LNCaP clone FGC (cell line): ENCODE measurements at regions not wholly inside any gene's neighbourhood (a gene's known extent, or its start where the extent isn't known, plus 50 kb on each side); places are given as distances from the start of the nearest gene placed in this dataset.

Experiments used
- DNase-seq: peaks from one replicate; pipeline ENCODE4 v3.0.0-alpha.2; 2011; ENCODE audit warnings: low read depth
- H3K4me3 ChIP-seq: 2 replicates; pipeline ENCODE4 v1.5.1; 2011; ENCODE audit warnings: mild to moderate bottlenecking, low read depth, low read length, control low read depth
- CTCF ChIP-seq: IDR thresholded peaks from 2 replicates; pipeline ENCODE4 v1.5.1; 2012; ENCODE audit warnings: mild to moderate bottlenecking; ENCODE audit not compliant: control insufficient read depth, insufficient read depth; ENCODE audit errors: extremely low read depth

GRCh38 chr7:22659741-22660140, 67.3 kb upstream of the IL6 start:
- TF ChIP-seq CTCF, result no peak
- DNase-seq, result no peak
- no peak overlapping the region for H3K4me3 ChIP-seq

DNA sequence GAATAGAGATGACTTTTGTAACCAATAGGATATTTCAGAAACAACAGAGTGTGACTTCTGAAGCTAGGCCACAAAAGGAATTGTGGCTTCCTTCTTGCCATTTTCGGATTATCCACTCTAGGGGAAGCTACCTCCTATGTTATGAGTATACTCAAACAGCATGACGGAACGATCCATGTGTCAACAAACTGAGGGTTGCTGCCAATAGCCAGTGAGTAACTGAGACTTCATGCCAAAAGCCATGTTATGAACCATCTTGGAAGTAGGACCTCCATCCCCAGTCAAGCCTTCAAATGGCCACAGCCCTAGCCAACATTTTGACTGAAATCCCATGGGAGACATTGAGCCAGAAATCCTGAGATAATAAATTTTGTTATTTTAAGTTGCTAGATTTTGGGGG, 69.0 kb upstream of the IL6 start:
- DNase-seq, result no peak
- H3K4me3 ChIP-seq, result no peak overlapping the region
- TF ChIP-seq CTCF, result no peak

DNA sequence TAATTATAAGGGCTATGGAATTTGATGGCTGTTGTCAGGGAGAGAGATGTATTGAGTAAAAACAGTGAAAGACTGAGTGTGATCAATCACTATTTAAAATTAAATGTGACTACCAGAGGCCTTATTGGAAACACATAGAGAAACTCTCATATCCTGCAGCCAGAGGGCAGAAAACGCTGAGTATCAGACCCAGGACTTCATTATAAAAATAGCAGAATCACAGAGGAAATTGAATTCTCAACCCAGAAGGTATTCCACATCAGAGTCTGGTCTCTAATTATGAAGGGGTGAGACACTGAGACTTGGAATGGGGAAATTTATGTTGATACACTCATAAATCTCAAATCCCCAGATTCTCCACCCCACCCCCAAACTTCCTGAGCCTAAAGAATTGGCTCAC, 69.5 kb upstream of the IL6 start:
- no peak for TF ChIP-seq CTCF
- H3K4me3 ChIP-seq, result no peak overlapping the region
- no peak for DNase-seq

DNA sequence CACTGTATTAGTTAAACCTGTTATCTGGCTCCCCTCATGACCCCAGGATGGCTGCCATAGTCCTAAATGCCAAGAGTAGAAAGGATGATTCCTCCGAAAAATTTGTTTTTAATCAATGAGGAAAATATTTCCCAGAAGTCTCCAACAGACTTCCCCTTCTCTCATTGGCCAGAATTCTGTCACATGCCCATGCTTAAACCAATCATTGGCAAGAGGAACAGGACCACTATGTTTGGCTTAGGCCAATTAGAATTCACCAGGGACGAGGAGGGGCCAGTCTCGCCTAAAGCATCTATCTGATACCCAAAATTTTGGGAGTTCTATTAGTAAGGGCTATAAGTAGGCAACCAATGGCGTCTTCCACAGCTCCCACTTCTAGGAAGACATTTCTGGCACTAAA, 71.2 kb upstream of the IL6 start:
- no peak for TF ChIP-seq CTCF
- H3K4me3 ChIP-seq, result no peak overlapping the region
- DNase-seq, result no peak

DNA sequence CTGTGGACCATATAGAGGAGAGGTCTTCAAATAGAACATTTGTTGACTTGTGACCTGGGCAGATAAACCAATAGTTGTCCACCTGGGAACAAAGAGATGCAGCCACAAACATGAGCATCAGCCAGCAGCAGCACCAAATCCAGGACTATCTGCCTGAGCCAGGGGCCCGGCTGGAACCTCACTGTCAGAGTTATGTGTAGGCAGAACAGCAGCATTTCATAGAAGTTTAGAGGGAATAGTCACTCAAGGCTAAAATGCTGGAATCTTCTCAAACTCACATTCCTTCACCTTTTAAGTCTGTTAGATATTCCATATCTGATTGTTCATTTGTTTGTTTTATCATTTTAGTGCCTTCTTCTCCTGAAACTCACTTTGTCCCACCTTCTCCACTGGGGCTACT, 72.2 kb upstream of the IL6 start:
- TF ChIP-seq CTCF, result no peak
- no peak overlapping the region for H3K4me3 ChIP-seq
- DNase-seq, result no peak

GRCh38 chr7:22653951-22654350, 73.0 kb upstream of the IL6 start:
- no peak for DNase-seq
- TF ChIP-seq CTCF, result no peak
- H3K4me3 ChIP-seq, result no peak overlapping the region

- H3K4me3 ChIP-seq, result no peak overlapping the region
- DNase-seq, result no peak
- TF ChIP-seq CTCF, result no peak
Observed at GRCh38 chr7:22651534-22652243, 75.3 kb upstream of the IL6 start.
